Right lobe of liver (tissue), 4 donors: ENCODE measurements at regions not wholly inside any gene's neighbourhood (a gene's known extent, or its start where the extent isn't known, plus 50 kb on each side); places are given as distances from the start of the nearest gene placed in this dataset.

Source experiments
- POLR2A ChIP-seq: fragments of 450-650 bp; IDR thresholded peaks from one replicate; pipeline ENCODE4 v1.6.1; 2017; ENCODE audit warnings: antibody characterized with exemption, mild to moderate bottlenecking
- TF ChIP-seq, protein P1 (sequence below), 4 donors: fragments of 200-600 bp in 3 of 4; fragments of 450-650 bp in 1 of 4; IDR thresholded peaks; one replicate each; pipeline versions ENCODE4 v1.5.1 to v1.8.0; 2016 to 2022; ENCODE audit warnings: antibody characterized with exemption in 4 of 4, mild to moderate bottlenecking in 2 of 4
- donor health status: DM: no; HTN: no; CAD: no.
- donor health status: DM: no; HTN: no; CAD: no.
- donor health status: DM: no; HTN: yes; CAD: no.

DNA sequence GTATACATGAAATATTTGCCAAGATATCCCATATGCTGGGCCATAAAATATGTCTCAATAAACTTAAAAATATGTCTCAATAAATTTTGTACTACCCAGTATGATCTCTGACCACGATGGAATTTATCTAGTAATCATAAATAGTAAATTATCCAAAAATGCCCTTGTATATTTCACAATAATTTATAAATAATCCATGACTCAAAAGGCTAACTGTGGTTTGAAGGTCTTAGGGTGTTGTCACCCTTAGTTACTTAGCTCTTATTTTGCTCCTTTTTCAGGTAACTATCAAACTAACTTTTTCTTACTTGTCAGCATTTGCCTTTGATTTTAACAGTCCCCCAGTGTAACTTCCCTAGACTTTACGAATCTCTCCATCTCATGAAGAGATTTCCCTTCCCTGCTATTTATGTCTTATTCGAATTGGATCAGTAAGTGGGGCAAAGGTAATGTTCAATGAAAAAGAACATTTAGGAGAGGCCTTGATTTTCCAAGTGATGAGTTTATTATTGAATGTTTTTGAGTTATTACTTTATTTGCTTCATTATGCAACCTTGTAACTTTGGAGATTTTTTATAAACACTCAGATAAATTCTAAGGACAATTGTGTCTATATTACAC, 109.0 kb upstream of the THBS2 start:
- TF ChIP-seq POLR2A, result no peak
- TF ChIP-seq, protein P1, sequence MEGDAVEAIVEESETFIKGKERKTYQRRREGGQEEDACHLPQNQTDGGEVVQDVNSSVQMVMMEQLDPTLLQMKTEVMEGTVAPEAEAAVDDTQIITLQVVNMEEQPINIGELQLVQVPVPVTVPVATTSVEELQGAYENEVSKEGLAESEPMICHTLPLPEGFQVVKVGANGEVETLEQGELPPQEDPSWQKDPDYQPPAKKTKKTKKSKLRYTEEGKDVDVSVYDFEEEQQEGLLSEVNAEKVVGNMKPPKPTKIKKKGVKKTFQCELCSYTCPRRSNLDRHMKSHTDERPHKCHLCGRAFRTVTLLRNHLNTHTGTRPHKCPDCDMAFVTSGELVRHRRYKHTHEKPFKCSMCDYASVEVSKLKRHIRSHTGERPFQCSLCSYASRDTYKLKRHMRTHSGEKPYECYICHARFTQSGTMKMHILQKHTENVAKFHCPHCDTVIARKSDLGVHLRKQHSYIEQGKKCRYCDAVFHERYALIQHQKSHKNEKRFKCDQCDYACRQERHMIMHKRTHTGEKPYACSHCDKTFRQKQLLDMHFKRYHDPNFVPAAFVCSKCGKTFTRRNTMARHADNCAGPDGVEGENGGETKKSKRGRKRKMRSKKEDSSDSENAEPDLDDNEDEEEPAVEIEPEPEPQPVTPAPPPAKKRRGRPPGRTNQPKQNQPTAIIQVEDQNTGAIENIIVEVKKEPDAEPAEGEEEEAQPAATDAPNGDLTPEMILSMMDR (IDR thresholded peaks at IDR 0.05), result no peak
